Spleen (tissue), 7 donors: ENCODE measurements at regions not wholly inside any gene's neighbourhood (a gene's known extent, or its start where the extent isn't known, plus 50 kb on each side); places are given as distances from the start of the nearest gene placed in this dataset.

ENCODE experiments used
- CTCF ChIP-seq, 11 experiments: fragments of 200-600 bp in 7 of 11; fragments of 450-650 bp in 4 of 11; sonication (generic) in 4 of 11; IDR thresholded peaks in 8 of 11; conservative IDR thresholded peaks in 3 of 11; 1 replicate in 7 of 11; 2 replicates in 4 of 11; pipeline versions ENCODE4 v1.4.0 to v1.8.0; 2016 to 2021; ENCODE audit warnings: antibody characterized with exemption in 11 of 11, inconsistent platforms in 4 of 11, mild to moderate bottlenecking in 1 of 11
- POLR2A ChIP-seq, 3 donors: fragments of 450-650 bp; IDR thresholded peaks; one replicate each; pipeline ENCODE4 v1.5.1; 2017; ENCODE audit warnings: antibody characterized with exemption in 3 of 3, mild to moderate bottlenecking in 1 of 3
- donor health status: DM: no; HTN: no; CAD: no; lungs with moderate emphysema.
- donor health status: DM: no; HTN: no; CAD: no.
- donor health status: DM: no; HTN: no; CAD: no.

DNA sequence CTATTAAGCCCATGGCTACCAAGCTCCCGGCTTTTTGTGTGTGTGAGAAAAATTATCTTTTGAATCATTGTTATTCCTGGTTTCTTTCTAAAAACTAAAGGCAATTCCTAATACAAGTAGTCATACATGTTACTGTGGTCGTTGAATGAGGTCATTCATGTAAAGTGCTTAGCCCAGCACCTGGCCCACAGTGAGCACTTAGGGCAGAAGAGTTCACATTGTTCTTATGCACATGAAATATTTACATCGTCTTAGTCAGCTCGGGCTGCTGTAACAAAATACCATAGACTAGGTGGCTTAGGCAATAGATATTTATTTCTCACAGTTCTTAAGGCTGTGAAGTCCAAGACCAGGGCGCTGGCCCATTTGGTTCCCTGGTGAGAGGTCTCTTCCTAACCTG, 216.1 kb downstream of the SHQ1 start:
- TF ChIP-seq CTCF (IDR thresholded peaks at IDR 0.05 in 8 of 11, conservative IDR thresholded peaks at IDR 0.05 in 3 of 11) (no peak), POLR2A (IDR thresholded peaks at IDR 0.05) (no peak)
